H9 (cell line): ENCODE measurements at regions not wholly inside any gene's neighbourhood (a gene's known extent, or its start where the extent isn't known, plus 50 kb on each side); places are given as distances from the start of the nearest gene placed in this dataset.
"Not testable (repeated sequence)": the region's sequence is repeated elsewhere in the genome, so short reads cannot be mapped to it uniquely, and the experiment has no call there.

Experiments used
- DNase-seq: peaks from one replicate; pipeline ENCODE4 v3.0.0-alpha.2; 2017
- H2AFZ ChIP-seq: one replicate; pipeline ENCODE4 v1.6.1; 2013; ENCODE audit warnings: mild to moderate bottlenecking, low read length, control low read depth, moderate library complexity
- H2AK5ac ChIP-seq: 2 replicates; pipeline ENCODE4 v1.6.1; 2013; ENCODE audit warnings: low read length, control low read depth, mixed read lengths; ENCODE audit not compliant: insufficient read length
- H2BK120ac ChIP-seq: one replicate; pipeline ENCODE4 v1.6.1; 2013; ENCODE audit warnings: low read depth, mild to moderate bottlenecking, low read length, control low read depth, inconsistent platforms; ENCODE audit not compliant: poor library complexity, severe bottlenecking
- H2BK12ac ChIP-seq: 2 replicates; pipeline ENCODE4 v1.6.1; 2013; ENCODE audit warnings: low read length, control low read depth, mixed read lengths, low read depth; ENCODE audit not compliant: insufficient read length
- H2BK15ac ChIP-seq: 2 replicates; pipeline ENCODE4 v1.6.1; 2013; ENCODE audit warnings: low read depth, low read length, control low read depth
- H2BK20ac ChIP-seq: one replicate; pipeline ENCODE4 v1.6.1; 2013; ENCODE audit warnings: low read depth, mild to moderate bottlenecking, low read length, control low read depth, inconsistent platforms; ENCODE audit not compliant: poor library complexity, severe bottlenecking
- H2BK5ac ChIP-seq: 2 replicates; pipeline ENCODE4 v1.6.1; 2013; ENCODE audit warnings: low read length, control low read depth, mixed read lengths; ENCODE audit not compliant: insufficient read length
- H3K14ac ChIP-seq: 2 replicates; pipeline ENCODE4 v1.6.1; 2013; ENCODE audit warnings: low read length, control low read depth; ENCODE audit not compliant: insufficient read depth
- H3K18ac ChIP-seq: 2 replicates; pipeline ENCODE4 v1.6.1; 2013; ENCODE audit warnings: low read depth, mild to moderate bottlenecking, mixed read lengths, low read length, control low read depth; ENCODE audit not compliant: insufficient read length
- H3K23ac ChIP-seq: 2 replicates; pipeline ENCODE4 v1.6.1; 2013; ENCODE audit warnings: low read length, control low read depth, mixed read lengths, low read depth; ENCODE audit not compliant: insufficient read length
- H3K23me2 ChIP-seq: 2 replicates; pipeline ENCODE4 v1.6.1; 2013; ENCODE audit warnings: low read depth, mild to moderate bottlenecking, mixed read lengths, low read length, control low read depth; ENCODE audit not compliant: insufficient read length, poor library complexity, severe bottlenecking
- H3K27ac ChIP-seq: 2 replicates; pipeline ENCODE4 v1.5.1; 2013; ENCODE audit warnings: low read length, control low read depth, mixed read lengths, low read depth; ENCODE audit not compliant: insufficient read length
- H3K27me3 ChIP-seq: 2 replicates; pipeline ENCODE4 v1.6.1; 2013; ENCODE audit warnings: low read length, control low read depth, inconsistent platforms; ENCODE audit not compliant: insufficient read depth
- H3K4ac ChIP-seq: 2 replicates; pipeline ENCODE4 v1.6.1; 2013; ENCODE audit warnings: low read depth, mild to moderate bottlenecking, control low read depth, inconsistent platforms, low read length, moderate library complexity
- H3K4me1 ChIP-seq: 2 replicates; pipeline ENCODE4 v1.6.1; 2013; ENCODE audit warnings: low read length, control low read depth, inconsistent platforms; ENCODE audit not compliant: insufficient read depth
- H3K4me2 ChIP-seq: 2 replicates; pipeline ENCODE4 v1.6.1; 2013; ENCODE audit warnings: low read length, control low read depth, mixed read lengths; ENCODE audit not compliant: insufficient read length, insufficient read depth
- H3K56ac ChIP-seq: 2 replicates; pipeline ENCODE4 v1.6.1; 2013; ENCODE audit warnings: low read depth, mild to moderate bottlenecking, mixed read lengths, low read length, control low read depth; ENCODE audit not compliant: insufficient read length
- H3K79me1 ChIP-seq: 2 replicates; pipeline ENCODE4 v1.6.1; 2013; ENCODE audit warnings: low read depth, mild to moderate bottlenecking, moderate library complexity, low read length, control low read depth, inconsistent platforms; ENCODE audit not compliant: insufficient read depth, poor library complexity, severe bottlenecking
- H3K79me2 ChIP-seq: 2 replicates; pipeline ENCODE4 v1.6.1; 2013; ENCODE audit warnings: low read length, control low read depth, inconsistent platforms; ENCODE audit not compliant: insufficient read depth
- H3K9ac ChIP-seq: 2 replicates; pipeline ENCODE4 v1.6.1; 2013; ENCODE audit warnings: low read length, control low read depth, mixed read lengths; ENCODE audit not compliant: insufficient read length; ENCODE audit errors: extremely low read depth
- H3K9me3 ChIP-seq: one replicate; pipeline ENCODE4 v1.6.1; 2013; ENCODE audit warnings: low read depth, low read length, inconsistent platforms; ENCODE audit not compliant: control insufficient read depth
- H3T11ph ChIP-seq: one replicate; pipeline ENCODE4 v1.6.1; 2013; ENCODE audit warnings: mild to moderate bottlenecking, low read length, control low read depth, inconsistent platforms
- H4K20me1 ChIP-seq: one replicate; pipeline ENCODE4 v1.6.1; 2013; ENCODE audit not compliant: control insufficient read depth, insufficient read length, insufficient read depth
- H4K5ac ChIP-seq: 2 replicates; pipeline ENCODE4 v1.6.1; 2013; ENCODE audit warnings: low read depth, mild to moderate bottlenecking, mixed read lengths, low read length, control low read depth; ENCODE audit not compliant: insufficient read length
- H4K8ac ChIP-seq: replicated peaks from 2 replicates; pipeline ENCODE4 v1.6.1; 2013; ENCODE audit warnings: low read length, control low read depth, mixed read lengths, low read depth; ENCODE audit not compliant: insufficient read length
- H4K91ac ChIP-seq: 2 replicates; pipeline ENCODE4 v1.6.1; 2013; ENCODE audit warnings: low read depth, mild to moderate bottlenecking, moderate library complexity, mixed read lengths, low read length, control low read depth; ENCODE audit not compliant: insufficient read length
- H3K27ac Mint-ChIP-seq, 3 experiments: 2 replicates in 2 of 3; 3 replicates in 1 of 3; pipeline ENCODE4 v1.8.0; 2020 to 2021; ENCODE audit warnings: mixed read lengths in 3 of 3, mild to moderate bottlenecking in 1 of 3, moderate library complexity in 1 of 3
- H3K27me3 Mint-ChIP-seq: 2 replicates; pipeline ENCODE4 v1.8.0; 2021; ENCODE audit warnings: low read depth, mild to moderate bottlenecking, moderate library complexity, mixed read lengths
- H3K36me3 Mint-ChIP-seq, 3 experiments: 2 replicates in 2 of 3; 3 replicates in 1 of 3; pipeline ENCODE4 v1.8.0; 2020 to 2021; ENCODE audit warnings: low read depth in 3 of 3, mixed read lengths in 3 of 3; ENCODE audit not compliant: insufficient read depth in 1 of 3
- H3K4me1 Mint-ChIP-seq, 2 experiments: 2 replicates each; pipeline ENCODE4 v1.8.0; 2020; ENCODE audit warnings: mixed read lengths in 2 of 2
- H3K4me3 Mint-ChIP-seq, 2 experiments: 2 replicates in 1 of 2; 3 replicates in 1 of 2; pipeline ENCODE4 v1.8.0; 2020 to 2021; ENCODE audit warnings: mild to moderate bottlenecking in 2 of 2, mixed read lengths in 2 of 2, moderate library complexity in 1 of 2
- H3K9me3 Mint-ChIP-seq, 2 experiments: 2 replicates in 1 of 2; 3 replicates in 1 of 2; pipeline ENCODE4 v1.8.0; 2020; ENCODE audit warnings: mild to moderate bottlenecking in 2 of 2, mixed read lengths in 2 of 2, moderate library complexity in 1 of 2
- CTCF ChIP-seq: fragments of 200-600 bp; sonication (generic); conservative IDR thresholded peaks from 3 replicates; pipeline ENCODE4 v1.8.0; 2021; ENCODE audit warnings: antibody characterized with exemption, mild to moderate bottlenecking
- WGBS: extraction: QIAGEN DNeasy Blood & Tissue Kit; methylation state at CpG from one replicate; pipeline ENCODE4 v1.1.7; 2013; ENCODE audit warnings: missing lambda C conversion rate, low lambda C conversion rate, mixed read lengths; ENCODE audit not compliant: insufficient read length; ENCODE audit errors: extremely low coverage; 5-methylcytosine and 5-hydroxymethylcytosine counted together

- peaks cover 18% of the 10 kb centered on the region for H3K27me3 Mint-ChIP-seq
Measured at GRCh38 chr16:59614466-59615240, 880.5 kb upstream of the GOT2 start.

GRCh38 chr16:59612910-59613620, 878.9 kb upstream of the GOT2 start:
- not testable (repeated sequence) for H2AK5ac ChIP-seq, H3K4me3 Mint-ChIP-seq, H2BK120ac ChIP-seq, H3K23me2 ChIP-seq, H3K18ac ChIP-seq, H2AFZ ChIP-seq, H2BK5ac ChIP-seq, H3K9me3 Mint-ChIP-seq, H4K5ac ChIP-seq, H4K91ac ChIP-seq, H3K36me3 Mint-ChIP-seq, H2BK20ac ChIP-seq, H4K20me1 ChIP-seq, H3K14ac ChIP-seq, H3K79me1 ChIP-seq, H3K23ac ChIP-seq, H3K27me3 ChIP-seq, H3K27ac ChIP-seq, H4K8ac ChIP-seq, H3K9ac ChIP-seq, H3K4me1 ChIP-seq, H3K4me2 ChIP-seq, H3K79me2 ChIP-seq, H2BK15ac ChIP-seq, H3K56ac ChIP-seq, H2BK12ac ChIP-seq, H3K9me3 ChIP-seq, H3K4ac ChIP-seq, H3T11ph ChIP-seq
- DNase-seq, result peak; percentile 65
- Mint-ChIP-seq H3K4me1 (peaks cover 17 to 36% of the 10 kb centered on the region in 2 experiments), H3K27ac (peak overlapping the region in 1 of 3 experiments; percentile 70; a peak in 1 of 7 replicates), H3K27me3 (peaks cover 18% of the 10 kb centered on the region)
- WGBS, result no CpG with 5 or more reads among the region's 8 CpGs

More at GRCh38 chr16:59614466-59615240, 880.5 kb upstream of the GOT2 start:
- no peak overlapping the region for H4K5ac ChIP-seq
- no peak overlapping the region for H3K27ac ChIP-seq
- H3K4me2 ChIP-seq, result no peak overlapping the region
- no peaks in the 10 kb centered on the region for H3K79me1 ChIP-seq
- no peak overlapping the region for H3K56ac ChIP-seq
- H3K14ac ChIP-seq, result no peak overlapping the region
- no peaks in the 10 kb centered on the region for H3K79me2 ChIP-seq
- no peak overlapping the region for H3K4ac ChIP-seq
- H3K27ac Mint-ChIP-seq, result no peak overlapping the region
- H2BK12ac ChIP-seq, result no peak overlapping the region
- no peaks in the 10 kb centered on the region; the same call in 1 of the 2 replicates for H3K4me1 ChIP-seq
- no peak overlapping the region for H3K4me3 Mint-ChIP-seq
- H4K91ac ChIP-seq, result no peak overlapping the region
- H2BK15ac ChIP-seq, result no peak overlapping the region
- no peaks in the 10 kb centered on the region for H3K9me3 ChIP-seq
- no peak overlapping the region for H3K9ac ChIP-seq
- TF ChIP-seq CTCF, result no peak
- H3K9me3 Mint-ChIP-seq, result no peaks in the 10 kb centered on the region
- H3K36me3 Mint-ChIP-seq, result no peaks in the 10 kb centered on the region
- H2AFZ ChIP-seq, result no peak overlapping the region
- H3K27me3 ChIP-seq, result no peaks in the 10 kb centered on the region
- no peak for DNase-seq
- H2BK120ac ChIP-seq, result no peak overlapping the region
- no peak overlapping the region for H3T11ph ChIP-seq
- H3K18ac ChIP-seq, result no peak overlapping the region
- no peak overlapping the region for H3K23ac ChIP-seq
- H3K4me1 Mint-ChIP-seq, result peaks cover 17 to 36% of the 10 kb centered on the region in 2 experiments
- no CpG with 5 or more reads among the region's 2 CpGs for WGBS
- H4K8ac ChIP-seq, result no peak overlapping the region
- no peak overlapping the region for H2BK5ac ChIP-seq
- H2AK5ac ChIP-seq, result no peak overlapping the region
- no peak overlapping the region for H2BK20ac ChIP-seq
- no peaks in the 10 kb centered on the region for H3K23me2 ChIP-seq
- H4K20me1 ChIP-seq, result no peaks in the 10 kb centered on the region
